ENCODE measurements at regions not wholly inside any gene's neighbourhood (a gene's known extent, or its start where the extent isn't known, plus 50 kb on each side); places are given as distances from the start of the nearest gene placed in this dataset.
"Not testable (repeated sequence)": the region's sequence is repeated elsewhere in the genome, so short reads cannot be mapped to it uniquely, and the experiment has no call there.

GRCh38 chrX:125132274-125132673 lies 187.4 kb upstream of the TEX13C start:
- no peaks in the 10 kb centered on the region for H3K4me1 ChIP-seq (ENCODE audit: control insufficient read depth in 2 of 2, insufficient read depth in 2 of 2, low read length in 2 of 2)
- no peaks in the 10 kb centered on the region for H3K9me3 ChIP-seq (ENCODE audit: control insufficient read depth in 2 of 2, insufficient read depth in 1 of 2, low read length in 1 of 2)
- peak in 5 of 9 donors; percentile 25 to 70 (median 31) for DNase-seq (ENCODE audit: low read depth in 6 of 9, low spot score in 9 of 9)
- H3K27ac ChIP-seq (ENCODE audit: low read depth in 1 of 2, low read length in 1 of 2) = peak overlapping the region in 1 of 2 donors; percentile 61
- no peaks in the 10 kb centered on the region for H3K27me3 ChIP-seq (ENCODE audit: control insufficient read depth in 2 of 2, insufficient read depth in 1 of 2, low read length in 1 of 2)
- no peaks in the 10 kb centered on the region for H3K36me3 ChIP-seq (ENCODE audit: control insufficient read depth in 2 of 2, insufficient read depth in 2 of 2, low read length in 1 of 2)
- no peak overlapping the region for H3K4me3 ChIP-seq (ENCODE audit: low read length in 2 of 2)
- WGBS = 40% methylated on average over 2 of the region's 2 CpGs

DNA sequence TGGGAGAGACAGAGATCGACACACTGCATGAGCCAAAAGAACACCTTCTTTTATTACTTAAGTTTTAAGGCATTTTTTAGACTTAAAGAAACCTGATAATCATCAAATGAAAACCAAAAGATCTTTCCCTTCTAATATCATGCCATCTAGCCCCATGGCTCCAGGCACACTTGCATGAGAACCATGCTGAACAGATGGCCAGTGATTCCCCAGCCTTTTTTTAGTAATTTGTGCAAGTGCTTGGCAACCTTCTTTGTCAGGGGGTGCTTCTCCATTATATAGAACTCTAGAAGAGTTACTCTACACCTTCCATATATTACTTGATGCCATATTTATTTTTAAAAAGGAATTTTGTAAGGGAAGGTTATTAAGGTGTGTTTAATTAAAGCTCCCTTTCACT lies 182.2 kb upstream of the TEX13C start:
- no peak overlapping the region for H3K27ac ChIP-seq (ENCODE audit: low read depth in 1 of 2, low read length in 1 of 2)
- H3K27me3 ChIP-seq (ENCODE audit: control insufficient read depth in 2 of 2, insufficient read depth in 1 of 2, low read length in 1 of 2) = no peaks in the 10 kb centered on the region
- H3K4me1 ChIP-seq (ENCODE audit: control insufficient read depth in 2 of 2, insufficient read depth in 2 of 2, low read length in 2 of 2) = no peaks in the 10 kb centered on the region
- WGBS = 95% methylated on average over 1 of the region's 1 CpG
- H3K9me3 ChIP-seq (ENCODE audit: control insufficient read depth in 2 of 2, insufficient read depth in 1 of 2, low read length in 1 of 2) = no peaks in the 10 kb centered on the region
- no peaks in the 10 kb centered on the region for H3K36me3 ChIP-seq (ENCODE audit: control insufficient read depth in 2 of 2, insufficient read depth in 2 of 2, low read length in 1 of 2)
- DNase-seq (ENCODE audit: low read depth in 6 of 9, low spot score in 9 of 9) = no peak
- no peak overlapping the region for H3K4me3 ChIP-seq (ENCODE audit: low read length in 2 of 2)

GRCh38 chrX:125150231-125150630 lies 169.4 kb upstream of the TEX13C start:
- H3K27me3 ChIP-seq (ENCODE audit: control insufficient read depth in 2 of 2, insufficient read depth in 1 of 2, low read length in 1 of 2) = no peaks in the 10 kb centered on the region
- 93% methylated on average over 2 of the region's 2 CpGs for WGBS
- no peak overlapping the region for H3K4me3 ChIP-seq (ENCODE audit: low read length in 2 of 2)
- H3K4me1 ChIP-seq (ENCODE audit: control insufficient read depth in 2 of 2, insufficient read depth in 2 of 2, low read length in 2 of 2) = no peaks in the 10 kb centered on the region
- no peaks in the 10 kb centered on the region for H3K36me3 ChIP-seq (ENCODE audit: control insufficient read depth in 2 of 2, insufficient read depth in 2 of 2, low read length in 1 of 2)
- H3K27ac ChIP-seq (ENCODE audit: low read depth in 1 of 2, low read length in 1 of 2) = no peak overlapping the region
- no peak for DNase-seq (ENCODE audit: low read depth in 6 of 9, low spot score in 9 of 9)
- no peaks in the 10 kb centered on the region for H3K9me3 ChIP-seq (ENCODE audit: control insufficient read depth in 2 of 2, insufficient read depth in 1 of 2, low read length in 1 of 2)

GRCh38 chrX:125151146-125151545 lies 168.5 kb upstream of the TEX13C start:
- no peaks in the 10 kb centered on the region for H3K27me3 ChIP-seq (ENCODE audit: control insufficient read depth in 2 of 2, insufficient read depth in 1 of 2, low read length in 1 of 2)
- no peaks in the 10 kb centered on the region for H3K36me3 ChIP-seq (ENCODE audit: control insufficient read depth in 2 of 2, insufficient read depth in 2 of 2, low read length in 1 of 2)
- H3K4me1 ChIP-seq (ENCODE audit: control insufficient read depth in 2 of 2, insufficient read depth in 2 of 2, low read length in 2 of 2) = no peaks in the 10 kb centered on the region
- no peak overlapping the region for H3K27ac ChIP-seq (ENCODE audit: low read depth in 1 of 2, low read length in 1 of 2)
- DNase-seq (ENCODE audit: low read depth in 6 of 9, low spot score in 9 of 9) = no peak
- 95% methylated on average over 3 of the region's 3 CpGs for WGBS
- H3K4me3 ChIP-seq (ENCODE audit: low read length in 2 of 2) = no peak overlapping the region
- no peaks in the 10 kb centered on the region for H3K9me3 ChIP-seq (ENCODE audit: control insufficient read depth in 2 of 2, insufficient read depth in 1 of 2, low read length in 1 of 2)

DNA sequence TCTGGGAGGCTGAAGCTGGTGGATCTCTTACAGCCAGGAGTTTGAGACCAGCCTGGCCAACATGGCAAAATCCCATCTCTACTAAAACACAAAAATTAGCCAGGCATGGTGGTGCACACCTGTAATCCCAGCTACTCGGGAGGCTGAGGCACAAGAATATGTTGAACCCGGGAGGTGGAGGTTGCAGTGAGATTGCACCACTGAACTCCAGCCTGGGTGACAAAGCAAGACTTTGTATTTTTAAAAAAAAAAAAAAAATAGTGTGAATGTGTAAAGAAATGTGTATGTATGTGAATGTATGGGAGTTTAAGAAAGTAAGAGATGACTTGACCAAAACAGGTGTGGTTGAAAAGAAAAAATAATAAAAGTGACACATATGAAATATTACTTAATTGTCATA lies 167.7 kb upstream of the TEX13C start:
- 99% methylated on average over 2 of the region's 2 CpGs for WGBS
- no peak overlapping the region for H3K27ac ChIP-seq (ENCODE audit: low read depth in 1 of 2, low read length in 1 of 2)
- no peaks in the 10 kb centered on the region for H3K9me3 ChIP-seq (ENCODE audit: control insufficient read depth in 2 of 2, insufficient read depth in 1 of 2, low read length in 1 of 2)
- no peak for DNase-seq (ENCODE audit: low read depth in 6 of 9, low spot score in 9 of 9)
- no peaks in the 10 kb centered on the region for H3K27me3 ChIP-seq (ENCODE audit: control insufficient read depth in 2 of 2, insufficient read depth in 1 of 2, low read length in 1 of 2)
- H3K4me1 ChIP-seq (ENCODE audit: control insufficient read depth in 2 of 2, insufficient read depth in 2 of 2, low read length in 2 of 2) = no peaks in the 10 kb centered on the region
- no peaks in the 10 kb centered on the region for H3K36me3 ChIP-seq (ENCODE audit: control insufficient read depth in 2 of 2, insufficient read depth in 2 of 2, low read length in 1 of 2)
- no peak overlapping the region for H3K4me3 ChIP-seq (ENCODE audit: low read length in 2 of 2)

DNA sequence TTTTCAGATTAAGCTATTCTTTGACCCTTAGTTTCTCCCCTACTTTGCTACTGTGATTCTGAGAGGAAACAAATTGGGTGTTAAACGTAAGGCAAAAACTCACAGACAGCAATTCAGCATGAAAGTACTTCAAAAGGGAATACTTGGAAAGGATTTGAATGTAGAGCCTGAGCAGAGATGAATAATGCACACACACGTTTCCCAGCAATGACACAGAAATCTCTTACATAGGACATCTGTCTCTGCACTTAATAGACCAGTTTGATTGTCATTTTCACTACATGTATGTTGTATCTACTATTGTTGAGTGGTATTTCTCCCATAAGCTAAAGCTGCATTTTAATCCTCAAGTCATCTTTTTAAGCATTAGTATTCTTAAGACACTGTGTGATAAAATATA lies 166.1 kb upstream of the TEX13C start:
- no peak overlapping the region for H3K4me3 ChIP-seq (ENCODE audit: low read length in 2 of 2)
- no peaks in the 10 kb centered on the region for H3K9me3 ChIP-seq (ENCODE audit: control insufficient read depth in 2 of 2, insufficient read depth in 1 of 2, low read length in 1 of 2)
- no peaks in the 10 kb centered on the region for H3K36me3 ChIP-seq (ENCODE audit: control insufficient read depth in 2 of 2, insufficient read depth in 2 of 2, low read length in 1 of 2)
- no peaks in the 10 kb centered on the region for H3K27me3 ChIP-seq (ENCODE audit: control insufficient read depth in 2 of 2, insufficient read depth in 1 of 2, low read length in 1 of 2)
- no peak for DNase-seq (ENCODE audit: low read depth in 6 of 9, low spot score in 9 of 9)
- 68% methylated on average over 2 of the region's 2 CpGs for WGBS
- no peaks in the 10 kb centered on the region for H3K4me1 ChIP-seq (ENCODE audit: control insufficient read depth in 2 of 2, insufficient read depth in 2 of 2, low read length in 2 of 2)
- H3K27ac ChIP-seq (ENCODE audit: low read depth in 1 of 2, low read length in 1 of 2) = no peak overlapping the region

DNA sequence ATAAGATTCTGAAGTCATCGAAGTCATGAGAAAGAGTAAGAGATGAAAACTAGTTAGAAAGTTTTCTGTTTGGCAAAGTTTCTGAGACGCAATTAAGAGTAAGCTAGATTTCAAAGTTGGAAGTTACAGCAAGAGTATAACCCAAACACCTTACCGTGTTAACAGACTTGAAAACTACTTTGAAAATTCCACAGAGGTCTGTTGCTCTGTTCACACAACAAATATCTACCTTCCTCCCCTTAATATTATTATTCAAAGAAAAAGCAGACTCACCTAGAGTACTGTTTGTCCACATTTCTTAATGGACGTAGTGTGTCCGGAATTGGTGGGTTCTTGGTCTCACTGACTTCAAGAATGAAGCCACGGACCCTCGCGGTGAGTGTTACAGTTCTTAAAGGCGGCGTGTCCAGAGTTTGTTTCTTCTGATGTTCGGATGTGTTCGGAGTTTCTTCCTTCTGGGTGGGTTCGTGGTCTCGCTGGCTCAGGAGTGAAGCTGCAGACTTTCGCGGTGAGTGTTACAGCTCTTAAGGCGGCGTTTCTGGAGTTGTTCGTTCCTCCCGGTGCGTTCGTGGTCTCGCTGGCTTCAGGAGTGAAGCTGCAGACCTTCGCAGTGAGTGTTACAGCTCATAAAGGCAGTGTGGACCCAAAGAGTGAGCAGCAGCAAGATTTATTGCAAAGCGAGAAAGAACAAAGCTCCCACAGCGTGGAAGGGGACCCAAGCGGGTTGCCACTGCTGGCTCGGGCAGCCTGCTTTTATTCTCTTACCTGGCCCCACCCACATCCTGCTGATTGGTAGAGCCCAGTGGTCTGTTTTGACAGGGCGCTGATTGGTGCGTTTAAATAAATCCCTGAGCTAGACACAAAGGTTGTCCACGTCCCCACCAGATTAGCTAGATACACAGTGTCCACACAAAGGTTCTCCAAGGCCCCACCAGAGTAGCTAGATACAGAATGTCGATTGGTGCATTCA lies 165.1 kb upstream of the TEX13C start:
- WGBS = 90% methylated on average over 30 of the region's 32 CpGs
- H3K27me3 ChIP-seq (ENCODE audit: control insufficient read depth in 2 of 2, insufficient read depth in 1 of 2, low read length in 1 of 2); H3K4me3 ChIP-seq (ENCODE audit: low read length in 2 of 2): not testable (repeated sequence)

GRCh38 chrX:125155296-125156033 lies 164.2 kb upstream of the TEX13C start:
- H3K27me3 ChIP-seq (ENCODE audit: control insufficient read depth in 2 of 2, insufficient read depth in 1 of 2, low read length in 1 of 2); H3K36me3 ChIP-seq (ENCODE audit: control insufficient read depth in 2 of 2, insufficient read depth in 2 of 2, low read length in 1 of 2); H3K9me3 ChIP-seq (ENCODE audit: control insufficient read depth in 2 of 2, insufficient read depth in 1 of 2, low read length in 1 of 2); H3K4me1 ChIP-seq (ENCODE audit: control insufficient read depth in 2 of 2, insufficient read depth in 2 of 2, low read length in 2 of 2); DNase-seq (ENCODE audit: low read depth in 6 of 9, low spot score in 9 of 9); H3K27ac ChIP-seq (ENCODE audit: low read depth in 1 of 2, low read length in 1 of 2); H3K4me3 ChIP-seq (ENCODE audit: low read length in 2 of 2): not testable (repeated sequence)
- WGBS = 97% methylated on average over 41 of the region's 41 CpGs

More for the DNA sequence above, 165.1 kb upstream of the TEX13C start:
- H3K36me3 ChIP-seq (ENCODE audit: control insufficient read depth in 2 of 2, insufficient read depth in 2 of 2, low read length in 1 of 2); DNase-seq (ENCODE audit: low read depth in 6 of 9, low spot score in 9 of 9); H3K9me3 ChIP-seq (ENCODE audit: control insufficient read depth in 2 of 2, insufficient read depth in 1 of 2, low read length in 1 of 2); H3K4me1 ChIP-seq (ENCODE audit: control insufficient read depth in 2 of 2, insufficient read depth in 2 of 2, low read length in 2 of 2); H3K27ac ChIP-seq (ENCODE audit: low read depth in 1 of 2, low read length in 1 of 2): not testable (repeated sequence)

- no peak overlapping the region for H3K27ac ChIP-seq (ENCODE audit: low read depth in 1 of 2, low read length in 1 of 2)
- no peaks in the 10 kb centered on the region for H3K27me3 ChIP-seq (ENCODE audit: control insufficient read depth in 2 of 2, insufficient read depth in 1 of 2, low read length in 1 of 2)
- WGBS = 92% methylated on average over 4 of the region's 4 CpGs
- H3K36me3 ChIP-seq (ENCODE audit: control insufficient read depth in 2 of 2, insufficient read depth in 2 of 2, low read length in 1 of 2) = no peaks in the 10 kb centered on the region
- DNase-seq (ENCODE audit: low read depth in 6 of 9, low spot score in 9 of 9) = no peak
- no peak overlapping the region for H3K4me3 ChIP-seq (ENCODE audit: low read length in 2 of 2)
- no peaks in the 10 kb centered on the region for H3K4me1 ChIP-seq (ENCODE audit: control insufficient read depth in 2 of 2, insufficient read depth in 2 of 2, low read length in 2 of 2)
- no peaks in the 10 kb centered on the region for H3K9me3 ChIP-seq (ENCODE audit: control insufficient read depth in 2 of 2, insufficient read depth in 1 of 2, low read length in 1 of 2)
These were observed 149.2 kb upstream of the TEX13C start for GRCh38 chrX:125170459-125170858.

Data from thymus (tissue), 11 donors.